Ureter (tissue), 1 donor: ENCODE measurements at regions not wholly inside any gene's neighbourhood (a gene's known extent, or its start where the extent isn't known, plus 50 kb on each side); places are given as distances from the start of the nearest gene placed in this dataset.
"Not testable (repeated sequence)": the region's sequence is repeated elsewhere in the genome, so short reads cannot be mapped to it uniquely, and the experiment has no call there.

Source experiments
- DNase-seq: peaks from one replicate; pipeline ENCODE4 v3.0.0-alpha.2; 2020; ENCODE audit warnings: low spot score
- donor health status: DM: yes; HTN: yes; CAD: no.

- DNase-seq, result not testable (repeated sequence)
These were observed 1180.1 kb downstream of the TMEM121 start for GRCh38 chr14:106706488-106706887.

- not testable (repeated sequence) for DNase-seq
These were observed 1183.8 kb downstream of the TMEM121 start for GRCh38 chr14:106710187-106710586.

- DNase-seq, result not testable (repeated sequence)
These were observed 1186.1 kb downstream of the TMEM121 start for GRCh38 chr14:106712513-106712912.

- not testable (repeated sequence) for DNase-seq
These were observed 1188.4 kb downstream of the TMEM121 start for GRCh38 chr14:106714446-106715428.

GRCh38 chr14:106717544-106717943, 1191.2 kb downstream of the TMEM121 start:
- not testable (repeated sequence) for DNase-seq

GRCh38 chr14:106719880-106720279, 1193.5 kb downstream of the TMEM121 start:
- not testable (repeated sequence) for DNase-seq

- DNase-seq, result not testable (repeated sequence)
These were observed 1195.5 kb downstream of the TMEM121 start for GRCh38 chr14:106721926-106722325.

GRCh38 chr14:106722813-106723687, 1196.7 kb downstream of the TMEM121 start:
- not testable (repeated sequence) for DNase-seq

- not testable (repeated sequence) for DNase-seq
These were observed 1201.6 kb downstream of the TMEM121 start for GRCh38 chr14:106727962-106728361.

GRCh38 chr14:106728611-106729010, 1202.2 kb downstream of the TMEM121 start:
- no peak for DNase-seq

- no peak for DNase-seq
These were observed 1203.2 kb downstream of the TMEM121 start for GRCh38 chr14:106729551-106729950.

- DNase-seq, result no peak
These were observed 1207.4 kb downstream of the TMEM121 start for GRCh38 chr14:106733771-106734170.

GRCh38 chr14:106737021-106737420, 1210.6 kb downstream of the TMEM121 start:
- DNase-seq, result no peak

GRCh38 chr14:106738075-106738474, 1211.7 kb downstream of the TMEM121 start:
- DNase-seq, result no peak

GRCh38 chr14:106738598-106739258, 1212.3 kb downstream of the TMEM121 start:
- not testable (repeated sequence) for DNase-seq

- not testable (repeated sequence) for DNase-seq
These were observed 1214.9 kb downstream of the TMEM121 start for GRCh38 chr14:106741086-106741827.

- DNase-seq, result not testable (repeated sequence)
These were observed 1218.8 kb downstream of the TMEM121 start for GRCh38 chr14:106745016-106745767.

- not testable (repeated sequence) for DNase-seq
These were observed 1223.7 kb downstream of the TMEM121 start for GRCh38 chr14:106750089-106750488.

GRCh38 chr14:106753751-106754150, 1227.4 kb downstream of the TMEM121 start:
- DNase-seq, result not testable (repeated sequence)

- DNase-seq, result not testable (repeated sequence)
These were observed 1231.1 kb downstream of the TMEM121 start for GRCh38 chr14:106757444-106757843.
